Stimulated activated naive CD8-positive, alpha-beta T cell treated with anti-CD3 and anti-CD28 coated beads, Interleukin-15, Interleukin-2, amounts not matched to agents 100 U/mL and 50 U/mL, for 24 hours (primary cell): ENCODE measurements at regions not wholly inside any gene's neighbourhood (a gene's known extent, or its start where the extent isn't known, plus 50 kb on each side); places are given as distances from the start of the nearest gene placed in this dataset.

Experiments
- ATAC-seq: fragments of 150-1000 bp; cut with Tn5 transposase; one replicate; pipeline ENCODE4 v1.10.0; 2021
- DNase-seq: peaks from one replicate; pipeline ENCODE4 v3.0.0; 2021

- no peak for ATAC-seq
- no peak for DNase-seq
Measured at GRCh38 chr11:71201936-71202597, 50.3 kb downstream of the SHANK2 start.

GRCh38 chr11:71201231-71201630 lies 51.1 kb downstream of the SHANK2 start:
- ATAC-seq: no peak
- no peak for DNase-seq

GRCh38 chr11:71200761-71201160 lies 51.6 kb downstream of the SHANK2 start:
- DNase-seq (no peak), ATAC-seq (no peak)

GRCh38 chr11:71200172-71200716 lies 52.1 kb downstream of the SHANK2 start:
- DNase-seq (no peak), ATAC-seq (no peak)

- no peak for DNase-seq
- ATAC-seq: no peak
Measured at GRCh38 chr11:71199226-71199820, 53.1 kb downstream of the SHANK2 start.

GRCh38 chr11:71198823-71199165 lies 53.6 kb downstream of the SHANK2 start:
- ATAC-seq (no peak), DNase-seq (no peak)

GRCh38 chr11:71198141-71198822 lies 54.1 kb downstream of the SHANK2 start:
- DNase-seq: no peak
- ATAC-seq: no peak

- DNase-seq (no peak), ATAC-seq (no peak)
Measured at GRCh38 chr11:71197096-71197495, 55.3 kb downstream of the SHANK2 start.

GRCh38 chr11:71194710-71195109 lies 57.7 kb downstream of the SHANK2 start:
- ATAC-seq: no peak
- no peak for DNase-seq

- ATAC-seq (no peak), DNase-seq (no peak)
Measured at GRCh38 chr11:71193431-71193830, 58.9 kb downstream of the SHANK2 start.

- DNase-seq (no peak), ATAC-seq (no peak)
Measured at GRCh38 chr11:71192629-71193028, 59.7 kb downstream of the SHANK2 start.

- DNase-seq: no peak
- no peak for ATAC-seq
Measured at GRCh38 chr11:71191201-71191600, 61.2 kb downstream of the SHANK2 start.

GRCh38 chr11:71190551-71190950 lies 61.8 kb downstream of the SHANK2 start:
- ATAC-seq: no peak
- DNase-seq: no peak

- DNase-seq (no peak), ATAC-seq (no peak)
Measured at GRCh38 chr11:71189768-71190315, 62.5 kb downstream of the SHANK2 start.

GRCh38 chr11:71188886-71189767 lies 63.2 kb downstream of the SHANK2 start:
- ATAC-seq: no peak
- no peak for DNase-seq

GRCh38 chr11:71188073-71188472 lies 64.3 kb downstream of the SHANK2 start:
- ATAC-seq: no peak
- DNase-seq: no peak

- ATAC-seq: no peak
- DNase-seq: no peak
Measured at GRCh38 chr11:71186806-71187205, 65.6 kb downstream of the SHANK2 start.

- no peak for DNase-seq
- ATAC-seq: no peak
Measured at GRCh38 chr11:71185411-71185810, 67.0 kb downstream of the SHANK2 start.

- no peak for DNase-seq
Measured at GRCh38 chr11:71184421-71185210, 67.8 kb downstream of the SHANK2 start.

GRCh38 chr11:71183878-71184277 lies 68.5 kb downstream of the SHANK2 start:
- ATAC-seq (no peak), DNase-seq (no peak)

More at GRCh38 chr11:71184421-71185210, 67.8 kb downstream of the SHANK2 start:
- no peak for ATAC-seq
